SK-N-SH treated with all-trans-retinoic acid at 6 μM for 48 hours (cell line): ENCODE measurements at regions not wholly inside any gene's neighbourhood (a gene's known extent, or its start where the extent isn't known, plus 50 kb on each side); places are given as distances from the start of the nearest gene placed in this dataset.

Experiments
- ATAC-seq: fragments of 200-7000 bp; cut with Tn5 transposase; 3 replicates; pipeline ENCODE4 v1.9.1; 2020; ENCODE audit warnings: mild to moderate bottlenecking, moderate library complexity
- ARNTL ChIP-seq: fragments of 450-650 bp; formaldehyde crosslinking; IDR thresholded peaks from 2 replicates; pipeline ENCODE4 v1.5.0; 2020; ENCODE audit warnings: low read depth, mild to moderate bottlenecking, moderate library complexity, borderline replicate concordance
- BACH2 ChIP-seq: fragments of 250-450 bp; sonication (Bioruptor Pico); IDR thresholded peaks from 2 replicates; pipeline ENCODE4 v1.9.0; 2021; ENCODE audit warnings: mild to moderate bottlenecking, borderline replicate concordance
- CREB5 ChIP-seq: fragments of 250-450 bp; sonication (Bioruptor Pico); IDR thresholded peaks from 2 replicates; pipeline ENCODE4 v1.5.1; 2020; ENCODE audit warnings: low read depth, mild to moderate bottlenecking, moderate library complexity
- CSDC2 ChIP-seq: fragments of 250-450 bp; sonication (Bioruptor Pico); IDR thresholded peaks from 2 replicates; pipeline ENCODE4 v1.5.0; 2020; ENCODE audit warnings: mild to moderate bottlenecking, moderate library complexity
- CSRNP3 ChIP-seq: fragments of 250-450 bp; sonication (Bioruptor Pico); IDR thresholded peaks from 2 replicates; pipeline ENCODE4 v1.5.1; 2021; ENCODE audit warnings: mild to moderate bottlenecking, moderate library complexity
- ESRRG ChIP-seq: fragments of 250-450 bp; sonication (Bioruptor Pico); IDR thresholded peaks from 2 replicates; pipeline ENCODE4 v1.6.1; 2021; ENCODE audit warnings: mild to moderate bottlenecking
- GLIS3 ChIP-seq: fragments of 250-450 bp; sonication (Bioruptor Pico); IDR thresholded peaks from 2 replicates; pipeline ENCODE4 v1.5.0; 2020; ENCODE audit warnings: mild to moderate bottlenecking, moderate library complexity
- ISL1 ChIP-seq: fragments of 250-450 bp; sonication (Bioruptor Pico); IDR thresholded peaks from 2 replicates; pipeline ENCODE4 v2.1.2; 2022; ENCODE audit warnings: mild to moderate bottlenecking, moderate library complexity
- OSR1 ChIP-seq: fragments of 250-450 bp; sonication (Bioruptor Pico); IDR thresholded peaks from 2 replicates; pipeline ENCODE4 v1.8.0; 2022; ENCODE audit warnings: moderate library complexity, mild to moderate bottlenecking, inconsistent platforms
- PATZ1 ChIP-seq: fragments of 250-450 bp; sonication (Bioruptor Pico); IDR thresholded peaks from 2 replicates; pipeline ENCODE4 v1.8.0; 2020; ENCODE audit warnings: mild to moderate bottlenecking, moderate library complexity, borderline replicate concordance
- POU6F1 ChIP-seq: fragments of 250-450 bp; sonication (Bioruptor Pico); IDR thresholded peaks from 2 replicates; pipeline ENCODE4 v1.8.0; 2021; ENCODE audit warnings: low read depth, mild to moderate bottlenecking, moderate library complexity, borderline replicate concordance
- PPARA ChIP-seq: fragments of 250-450 bp; sonication (Bioruptor Pico); IDR thresholded peaks from 2 replicates; pipeline ENCODE4 v1.5.0; 2020; ENCODE audit warnings: mild to moderate bottlenecking, borderline replicate concordance
- RARB ChIP-seq: fragments of 250-450 bp; sonication (Bioruptor Pico); IDR thresholded peaks from 2 replicates; pipeline ENCODE4 v1.8.0; 2021; ENCODE audit warnings: mild to moderate bottlenecking, moderate library complexity
- SNAI2 ChIP-seq: fragments of 250-450 bp; sonication (Bioruptor Pico); IDR thresholded peaks from 2 replicates; pipeline ENCODE4 v1.5.0; 2020; ENCODE audit warnings: mild to moderate bottlenecking, moderate library complexity
- TCF4 ChIP-seq: fragments of 250-450 bp; sonication (Bioruptor Pico); IDR thresholded peaks from 2 replicates; pipeline ENCODE4 v1.8.0; 2021; ENCODE audit warnings: mild to moderate bottlenecking, moderate library complexity, borderline replicate concordance
- TOX ChIP-seq: fragments of 250-450 bp; sonication (Bioruptor Pico); IDR thresholded peaks from 2 replicates; pipeline ENCODE4 v1.8.0; 2021; ENCODE audit warnings: mild to moderate bottlenecking, moderate library complexity, borderline replicate concordance
- TSHZ2 ChIP-seq: fragments of 250-450 bp; sonication (Bioruptor Pico); IDR thresholded peaks from 2 replicates; pipeline ENCODE4 v1.5.0; 2020; ENCODE audit warnings: mild to moderate bottlenecking, moderate library complexity
- ZC3H10 ChIP-seq: fragments of 250-450 bp; sonication (Bioruptor Pico); IDR thresholded peaks from 2 replicates; pipeline ENCODE4 v1.5.1; 2021; ENCODE audit warnings: mild to moderate bottlenecking, moderate library complexity
- ZFP3 ChIP-seq: fragments of 250-450 bp; sonication (Bioruptor Pico); IDR thresholded peaks from 2 replicates; pipeline ENCODE4 v1.5.0; 2020; ENCODE audit warnings: mild to moderate bottlenecking, moderate library complexity
- ZFP30 ChIP-seq: fragments of 450-650 bp; formaldehyde crosslinking; IDR thresholded peaks from 2 replicates; pipeline ENCODE4 v1.5.0; 2022; ENCODE audit warnings: mild to moderate bottlenecking, moderate library complexity
- ZNF565 ChIP-seq: fragments of 450-650 bp; formaldehyde crosslinking; conservative IDR thresholded peaks from 2 replicates; pipeline ENCODE4 v1.5.0; 2020; ENCODE audit warnings: low read depth, mild to moderate bottlenecking, moderate library complexity
- ZNF70 ChIP-seq: fragments of 450-650 bp; formaldehyde crosslinking; IDR thresholded peaks from 2 replicates; pipeline ENCODE4 v1.5.0; 2020; ENCODE audit warnings: mild to moderate bottlenecking, moderate library complexity
- ZNF8 ChIP-seq: fragments of 450-650 bp; formaldehyde crosslinking; IDR thresholded peaks from 2 replicates; pipeline ENCODE4 v1.5.0; 2020; ENCODE audit warnings: mild to moderate bottlenecking, moderate library complexity

- ATAC-seq: no peak
- TF ChIP-seq PATZ1: no peak
- TF ChIP-seq ZNF565: no peak
- no peak for TF ChIP-seq POU6F1
- TF ChIP-seq TOX (CRISPR knock-in tag): no peak
- TF ChIP-seq ZC3H10: no peak
- TF ChIP-seq CREB5 (CRISPR knock-in tag): no peak
- TF ChIP-seq ISL1: no peak
- TF ChIP-seq BACH2 (CRISPR knock-in tag): no peak
- no peak for TF ChIP-seq ZNF70
- no peak for TF ChIP-seq CSDC2
- TF ChIP-seq GLIS3: no peak
- no peak for TF ChIP-seq CSRNP3 (CRISPR knock-in tag)
- TF ChIP-seq TCF4 (CRISPR knock-in tag): no peak
- no peak for TF ChIP-seq ZFP3
- TF ChIP-seq ZFP30 (CRISPR knock-in tag): no peak
- TF ChIP-seq SNAI2 (CRISPR knock-in tag): no peak
- no peak for TF ChIP-seq ESRRG (CRISPR knock-in tag)
- TF ChIP-seq OSR1 (CRISPR knock-in tag): no peak
- TF ChIP-seq PPARA: no peak
- TF ChIP-seq ZNF8 (CRISPR knock-in tag): no peak
Observed at GRCh38 chr9:99358668-99359067, 136.6 kb downstream of the SEC61B start.

GRCh38 chr9:99359336-99359735, 137.3 kb downstream of the SEC61B start:
- no peak for TF ChIP-seq ZFP3
- no peak for TF ChIP-seq POU6F1
- no peak for TF ChIP-seq ZFP30 (CRISPR knock-in tag)
- TF ChIP-seq ZNF565: no peak
- no peak for TF ChIP-seq TSHZ2
- no peak for TF ChIP-seq ZC3H10
- no peak for TF ChIP-seq BACH2 (CRISPR knock-in tag)
- no peak for TF ChIP-seq ARNTL
- TF ChIP-seq RARB (CRISPR knock-in tag): no peak
- no peak for TF ChIP-seq TOX (CRISPR knock-in tag)
- TF ChIP-seq TCF4 (CRISPR knock-in tag): no peak
- no peak for TF ChIP-seq ESRRG (CRISPR knock-in tag)
- ATAC-seq: no peak
